GM19468 (cell line): ENCODE measurements at regions not wholly inside any gene's neighbourhood (a gene's known extent, or its start where the extent isn't known, plus 50 kb on each side); places are given as distances from the start of the nearest gene placed in this dataset.

ENCODE experiments used
- ATAC-seq: cut with Tn5 transposase; IDR thresholded peaks from one replicate; pipeline ENCODE4 v1.9.1; 2021; ENCODE audit warnings: mild to moderate bottlenecking, moderate library complexity, moderate number of reproducible peaks; ENCODE audit not compliant: unreplicated experiment; ENCODE audit errors: extremely low read depth

- no peak for ATAC-seq
Observed at GRCh38 chr1:55639051-55639450, 423.9 kb upstream of the USP24 start.

GRCh38 chr1:55636696-55637095 is 421.5 kb upstream of the USP24 start:
- ATAC-seq: no peak

GRCh38 chr1:55635856-55636255 is 420.7 kb upstream of the USP24 start:
- ATAC-seq: no peak

- ATAC-seq: no peak
Observed at GRCh38 chr1:55634516-55634915, 419.4 kb upstream of the USP24 start.

GRCh38 chr1:55632906-55633305 is 417.7 kb upstream of the USP24 start:
- no peak for ATAC-seq

- ATAC-seq: no peak
Observed at GRCh38 chr1:55632058-55632457, 416.9 kb upstream of the USP24 start.

- no peak for ATAC-seq
Observed at GRCh38 chr1:55631509-55631908, 416.3 kb upstream of the USP24 start.

- no peak for ATAC-seq
Observed at GRCh38 chr1:55626326-55626725, 411.2 kb upstream of the USP24 start.

GRCh38 chr1:55624766-55625165 is 409.6 kb upstream of the USP24 start:
- no peak for ATAC-seq

- ATAC-seq: no peak
Observed at GRCh38 chr1:55623311-55623710, 408.1 kb upstream of the USP24 start.

GRCh38 chr1:55622074-55622473 is 406.9 kb upstream of the USP24 start:
- ATAC-seq: no peak

- ATAC-seq: no peak
Observed at GRCh38 chr1:55618199-55618598, 403.0 kb upstream of the USP24 start.

- ATAC-seq: no peak
Observed at GRCh38 chr1:55617288-55617982, 402.3 kb upstream of the USP24 start.

- no peak for ATAC-seq
Observed at GRCh38 chr1:55612988-55613387, 397.8 kb upstream of the USP24 start.

GRCh38 chr1:55611123-55611522 is 396.0 kb upstream of the USP24 start:
- no peak for ATAC-seq

- no peak for ATAC-seq
Observed at GRCh38 chr1:55610203-55610602, 395.0 kb upstream of the USP24 start.

GRCh38 chr1:55609630-55610029 is 394.5 kb upstream of the USP24 start:
- no peak for ATAC-seq

GRCh38 chr1:55605155-55605554 is 390.0 kb upstream of the USP24 start:
- no peak for ATAC-seq

GRCh38 chr1:55604749-55605148 is 389.6 kb upstream of the USP24 start:
- no peak for ATAC-seq

- no peak for ATAC-seq
Observed at GRCh38 chr1:55604179-55604578, 389.0 kb upstream of the USP24 start.

GRCh38 chr1:55600242-55600641 is 385.1 kb upstream of the USP24 start:
- no peak for ATAC-seq

- no peak for ATAC-seq
Observed at GRCh38 chr1:55597910-55598309, 382.7 kb upstream of the USP24 start.

- ATAC-seq: no peak
Observed at GRCh38 chr1:55594701-55595100, 379.5 kb upstream of the USP24 start.
